ENCODE measurements at regions not wholly inside any gene's neighbourhood (a gene's known extent, or its start where the extent isn't known, plus 50 kb on each side); places are given as distances from the start of the nearest gene placed in this dataset.
"Not testable (repeated sequence)": the region's sequence is repeated elsewhere in the genome, so short reads cannot be mapped to it uniquely, and the experiment has no call there.

- no peak for FAIRE-seq
These were observed 368.9 kb downstream of the BUD13 start for GRCh38 chr11:116403794-116404461.

GRCh38 chr11:116400081-116400480 is 372.7 kb downstream of the BUD13 start:
- FAIRE-seq: no peak

DNA sequence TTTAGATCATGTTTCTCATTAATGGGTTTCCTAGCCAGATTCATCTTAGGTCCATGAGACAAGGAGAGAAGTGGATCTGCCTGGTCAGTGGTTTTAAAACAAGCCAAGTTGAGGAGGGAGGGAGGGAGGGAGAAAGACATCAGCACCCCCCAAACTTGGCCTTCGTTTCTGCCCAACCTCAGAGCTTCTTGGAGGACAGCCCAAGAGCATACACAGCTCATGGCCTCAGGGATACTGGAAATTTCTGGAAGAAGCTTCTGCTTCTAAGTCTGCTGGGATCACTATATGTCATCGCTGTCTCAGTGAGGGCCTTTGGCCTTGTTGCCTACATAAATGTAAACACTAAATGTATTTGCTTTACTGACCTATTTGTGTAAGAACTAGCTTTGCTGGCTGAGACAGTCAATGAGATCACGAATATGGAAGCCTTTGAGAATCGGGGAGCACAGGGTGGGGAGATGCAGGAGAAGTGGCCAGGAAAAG is 375.1 kb downstream of the BUD13 start:
- no peak for FAIRE-seq

DNA sequence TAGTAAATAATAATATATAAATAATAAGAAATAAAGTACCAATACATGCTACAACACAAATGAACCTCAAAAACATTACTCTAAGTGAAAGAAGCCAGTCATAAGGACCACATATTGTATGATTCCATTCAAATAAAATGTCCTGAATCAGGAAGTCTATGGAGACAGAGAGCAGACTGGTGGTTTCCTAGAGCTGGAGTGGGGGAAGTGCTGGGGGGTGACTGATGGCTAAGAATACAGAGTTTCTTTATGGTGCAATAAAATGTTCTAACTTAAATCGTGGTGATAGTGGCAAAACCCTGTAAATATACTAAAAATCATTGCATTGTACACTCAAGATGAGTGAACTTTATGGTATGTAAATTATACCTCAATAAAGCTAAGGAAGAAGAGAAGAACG is 376.5 kb downstream of the BUD13 start:
- no peak for FAIRE-seq

GRCh38 chr11:116394022-116394421 is 378.8 kb downstream of the BUD13 start:
- no peak for FAIRE-seq

DNA sequence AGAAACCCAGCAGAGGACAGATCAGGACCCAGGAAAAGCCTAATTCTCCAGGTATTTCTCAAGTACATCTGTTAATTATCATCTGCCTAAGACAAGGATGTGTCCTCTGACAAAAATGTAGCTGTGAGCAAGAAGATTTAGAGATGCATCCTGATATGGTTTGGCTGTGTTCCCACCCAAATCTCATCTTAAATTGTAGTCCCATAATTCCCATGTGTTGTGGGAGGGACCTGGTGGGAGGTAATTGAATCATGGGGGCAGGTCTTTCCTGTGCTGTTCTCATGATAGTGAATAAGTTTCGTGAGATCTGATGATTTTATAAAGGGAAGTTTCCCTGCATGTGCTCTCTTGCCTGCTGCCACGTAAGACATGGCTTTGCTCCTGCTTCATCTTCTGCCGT is 381.8 kb downstream of the BUD13 start:
- no peak for FAIRE-seq

DNA sequence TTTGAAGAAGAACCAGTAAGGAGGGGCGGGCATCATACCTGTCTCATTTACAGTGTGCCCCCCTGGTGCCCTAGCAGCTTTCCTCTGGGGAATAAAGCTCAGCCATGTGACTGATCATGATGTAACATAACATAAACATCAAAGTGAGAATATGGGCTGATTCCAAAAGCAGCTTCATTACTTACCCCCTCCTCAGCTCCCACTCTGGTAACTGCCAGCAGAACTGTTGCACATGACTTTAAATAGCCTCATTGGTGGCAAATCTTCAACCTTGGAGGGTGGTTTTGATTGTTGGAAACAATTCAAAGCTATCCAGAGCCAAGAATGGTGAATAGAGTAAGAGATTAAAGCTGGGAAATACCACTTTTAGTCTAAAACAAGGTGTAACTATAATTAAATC is 384.6 kb downstream of the BUD13 start:
- FAIRE-seq: no peak

- FAIRE-seq: no peak
These were observed 385.1 kb downstream of the BUD13 start for GRCh38 chr11:116387641-116388040.

DNA sequence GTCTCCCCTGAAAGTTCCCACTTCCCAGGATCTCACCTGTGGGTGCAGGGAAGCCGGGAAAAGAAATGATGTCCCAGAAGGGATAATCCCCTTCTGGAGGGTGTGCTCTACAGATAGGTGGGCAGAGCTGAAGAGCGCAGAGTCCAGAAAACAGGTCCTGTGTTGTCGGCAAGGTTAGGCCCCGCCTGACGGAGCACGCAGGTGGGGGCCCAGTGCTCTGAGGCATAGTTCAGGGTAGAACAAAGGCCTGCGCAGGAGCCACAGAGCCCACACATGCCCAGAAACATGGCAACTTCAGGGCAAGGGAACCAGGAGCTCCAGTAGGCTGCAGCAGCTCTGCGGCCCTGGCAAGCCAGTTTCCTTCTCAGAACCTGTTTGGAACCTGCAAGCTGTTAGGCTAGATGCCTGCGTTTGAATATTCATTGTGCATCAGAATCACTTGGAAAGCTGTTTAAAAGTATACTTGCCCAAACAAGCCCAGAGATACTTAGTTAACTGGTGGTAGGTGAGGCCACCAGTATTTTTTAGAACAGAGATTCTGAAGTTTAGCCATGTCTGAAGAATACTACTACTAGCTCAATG is 386.6 kb downstream of the BUD13 start:
- no peak for FAIRE-seq

GRCh38 chr11:116384876-116385275 is 387.9 kb downstream of the BUD13 start:
- no peak for FAIRE-seq

DNA sequence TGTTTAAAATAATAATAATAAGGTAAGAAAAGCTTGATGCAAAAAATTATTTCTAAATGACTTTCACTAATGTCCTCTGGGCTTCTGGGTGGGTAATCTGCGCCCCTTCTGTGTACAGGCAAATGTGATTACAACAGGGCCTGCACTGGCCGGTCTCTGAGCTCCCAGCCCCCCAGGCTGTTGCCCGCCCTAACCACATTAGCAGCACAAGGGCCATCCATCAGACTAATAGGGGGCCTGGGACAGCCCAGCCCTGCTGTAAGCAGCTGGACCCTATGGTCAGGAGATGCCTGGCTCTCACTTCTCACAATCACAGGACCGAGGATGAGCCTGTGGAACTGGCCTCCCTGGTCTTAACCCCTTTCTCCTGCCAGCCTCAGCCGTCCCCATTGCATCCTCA is 388.4 kb downstream of the BUD13 start:
- no peak for FAIRE-seq

DNA sequence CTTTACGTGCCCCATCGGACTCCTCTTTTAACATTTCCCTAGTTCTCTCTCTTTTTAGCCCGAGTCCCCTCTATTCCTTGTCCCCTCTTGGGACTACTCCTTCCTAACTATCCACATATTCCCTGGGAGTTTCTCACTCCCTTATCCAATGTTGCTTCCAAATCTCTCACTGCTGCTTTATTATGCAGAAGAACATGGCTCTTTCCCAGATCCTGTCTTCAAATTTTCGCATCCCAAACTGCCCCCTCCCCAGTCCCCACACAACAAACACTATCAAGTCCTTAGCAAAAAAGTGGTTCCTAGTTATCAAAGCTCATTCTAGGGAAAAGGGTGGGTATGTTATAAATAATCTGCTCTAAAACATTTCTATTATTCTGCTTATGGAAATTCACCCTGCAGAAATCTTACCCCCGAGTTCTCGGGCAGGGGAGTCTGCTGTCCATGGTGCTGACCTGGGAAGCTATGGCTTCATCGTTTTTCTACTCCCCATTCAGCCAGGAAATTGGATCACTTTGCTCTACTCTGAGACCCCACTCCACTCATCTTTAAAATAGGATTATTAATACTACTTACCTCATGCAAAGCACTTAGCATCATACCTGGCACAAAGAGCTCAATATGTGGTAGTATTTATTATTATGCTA is 393.5 kb downstream of the BUD13 start:
- FAIRE-seq: no peak

DNA sequence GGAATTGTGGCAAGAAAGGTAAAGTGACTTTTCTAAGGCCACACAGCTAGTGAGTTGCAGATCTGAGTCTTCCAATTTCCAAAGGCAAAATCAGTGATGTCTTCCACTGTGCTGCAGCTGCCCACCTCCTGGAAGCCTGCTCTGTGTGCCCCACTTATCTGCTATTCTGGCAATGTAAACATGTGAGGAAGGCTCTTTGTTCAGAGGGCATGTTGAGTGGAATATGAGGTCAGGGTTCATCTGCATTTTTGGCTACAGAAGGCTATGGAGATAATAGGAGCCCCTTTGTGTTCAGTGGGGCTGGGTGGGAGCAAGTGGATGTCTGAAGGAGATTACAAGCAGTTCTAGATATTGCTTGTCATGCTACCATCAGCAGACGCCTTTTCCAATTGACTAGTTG is 396.2 kb downstream of the BUD13 start:
- no peak for FAIRE-seq

- FAIRE-seq: no peak
These were observed 396.7 kb downstream of the BUD13 start for GRCh38 chr11:116376054-116376453.

DNA sequence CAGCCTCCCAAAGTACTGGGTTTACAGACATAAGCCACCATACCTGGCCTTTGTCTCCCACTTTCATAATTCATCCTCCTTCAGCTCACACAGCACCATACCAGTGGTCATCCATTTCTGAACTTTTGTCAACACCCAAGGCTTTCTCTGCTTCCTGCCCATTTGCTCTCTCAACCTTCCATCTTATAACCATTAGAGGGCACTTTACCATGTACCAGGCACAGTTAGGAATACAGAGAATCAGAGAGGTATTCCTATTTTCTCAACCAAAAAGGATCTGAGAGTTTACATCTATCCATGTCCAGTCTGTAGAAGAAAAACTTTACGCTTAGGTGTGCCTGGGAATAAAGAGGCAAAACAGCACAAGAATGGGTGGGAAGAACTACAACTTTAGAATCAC is 397.6 kb downstream of the BUD13 start:
- no peak for FAIRE-seq

DNA sequence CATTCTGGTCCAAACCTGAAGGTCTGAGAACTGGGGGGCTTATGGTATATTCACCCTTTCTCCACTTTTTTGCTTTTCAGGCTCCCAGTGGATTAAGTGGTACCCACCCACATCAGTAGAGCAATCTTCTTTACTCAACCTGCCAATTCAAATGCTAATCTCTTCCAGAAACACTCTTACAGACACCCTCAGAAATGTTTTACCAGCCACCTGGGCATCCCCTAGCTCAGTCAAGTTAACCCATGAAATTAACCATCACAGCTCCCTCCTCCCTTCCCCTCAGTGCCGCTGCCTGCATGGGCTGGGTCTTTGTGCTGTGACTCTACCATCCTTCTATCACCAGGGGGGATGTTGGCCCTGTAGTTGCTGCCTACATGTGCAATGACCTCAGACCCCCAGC is 398.7 kb downstream of the BUD13 start:
- FAIRE-seq: no peak

GRCh38 chr11:116373104-116373944 is 399.5 kb downstream of the BUD13 start:
- no peak for FAIRE-seq

GRCh38 chr11:116371146-116371545 is 401.6 kb downstream of the BUD13 start:
- no peak for FAIRE-seq

DNA sequence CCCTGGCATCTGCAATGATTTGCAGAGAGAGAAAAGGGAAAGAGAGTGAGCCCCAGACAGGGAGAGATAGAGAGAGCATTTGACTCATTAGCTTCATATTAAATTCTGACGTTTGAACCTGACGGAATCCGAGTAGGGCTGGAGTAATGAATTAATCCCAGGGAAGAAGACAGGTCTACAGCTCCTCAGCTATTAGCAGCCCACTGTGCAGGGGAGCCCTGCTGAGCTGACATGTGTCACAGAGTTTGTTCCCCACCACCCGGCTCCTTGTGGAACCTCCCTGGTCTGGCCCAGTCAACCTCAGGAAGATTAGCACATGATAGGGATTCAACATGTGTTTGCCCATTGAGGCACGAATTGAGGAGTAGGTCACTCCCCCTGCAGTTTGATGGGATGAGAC is 404.0 kb downstream of the BUD13 start:
- FAIRE-seq: no peak

DNA sequence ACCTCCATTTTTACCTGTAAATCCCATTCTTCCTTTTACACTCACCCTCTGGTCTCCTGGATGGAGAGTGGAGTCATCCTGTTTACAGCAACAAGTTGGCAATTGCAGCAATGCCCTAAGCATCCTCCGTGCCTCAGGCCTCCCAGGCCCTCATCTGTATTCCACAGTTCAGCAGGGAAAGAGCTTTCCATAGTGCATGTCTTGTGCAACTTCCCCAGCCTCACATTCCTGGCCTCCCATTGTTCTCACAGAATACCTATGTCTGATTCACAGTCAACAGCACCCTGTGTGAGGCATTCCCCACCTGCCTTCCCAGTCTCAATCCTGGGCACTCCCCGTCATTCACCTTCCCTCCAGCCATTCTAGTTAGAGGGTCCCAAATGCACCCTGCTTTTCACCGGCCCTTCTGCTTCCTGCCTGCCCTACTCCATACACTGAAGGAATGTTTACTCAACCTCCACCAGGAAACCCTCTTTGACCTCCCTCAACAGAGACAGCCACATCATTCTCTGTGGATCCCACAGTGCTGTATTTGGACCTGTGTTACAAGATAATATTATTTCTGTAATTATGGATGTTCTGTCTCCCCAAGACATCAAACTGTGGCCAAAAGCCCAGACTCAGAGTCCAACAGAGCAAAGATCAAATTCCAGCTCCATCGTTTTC is 405.7 kb downstream of the BUD13 start:
- no peak for FAIRE-seq

GRCh38 chr11:116366451-116366850 is 406.3 kb downstream of the BUD13 start:
- FAIRE-seq: no peak

GRCh38 chr11:116364925-116365324 is 407.9 kb downstream of the BUD13 start:
- not testable (repeated sequence) for FAIRE-seq

GRCh38 chr11:116364348-116364747 is 408.4 kb downstream of the BUD13 start:
- FAIRE-seq: no peak

Data from islet of Langerhans (tissue), 1 donor.